Endothelial cell (in vitro differentiated cells): ENCODE measurements at regions not wholly inside any gene's neighbourhood (a gene's known extent, or its start where the extent isn't known, plus 50 kb on each side); places are given as distances from the start of the nearest gene placed in this dataset.

Experiments
- DNase-seq: peaks from one replicate; pipeline ENCODE4 v3.0.0; 2021; ENCODE audit warnings: low spot score
- H3K27ac Mint-ChIP-seq: one replicate; pipeline ENCODE4 v1.8.0; 2021; ENCODE audit warnings: mixed read lengths, inconsistent platforms; ENCODE audit not compliant: unreplicated experiment
- H3K27me3 Mint-ChIP-seq: one replicate; pipeline ENCODE4 v1.8.0; 2021; ENCODE audit warnings: mild to moderate bottlenecking, moderate library complexity, mixed read lengths, inconsistent platforms; ENCODE audit not compliant: unreplicated experiment
- H3K36me3 Mint-ChIP-seq: one replicate; pipeline ENCODE4 v1.8.0; 2021; ENCODE audit warnings: mild to moderate bottlenecking, low read depth, mixed read lengths, inconsistent platforms; ENCODE audit not compliant: unreplicated experiment
- H3K4me1 Mint-ChIP-seq: one replicate; pipeline ENCODE4 v1.8.0; 2021; ENCODE audit warnings: mild to moderate bottlenecking, mixed read lengths, inconsistent platforms; ENCODE audit not compliant: unreplicated experiment
- H3K4me3 Mint-ChIP-seq: one replicate; pipeline ENCODE4 v1.8.0; 2021; ENCODE audit warnings: mild to moderate bottlenecking, mixed read lengths, inconsistent platforms; ENCODE audit not compliant: unreplicated experiment
- H3K9me3 Mint-ChIP-seq: one replicate; pipeline ENCODE4 v1.8.0; 2021; ENCODE audit warnings: mixed read lengths, inconsistent platforms; ENCODE audit not compliant: unreplicated experiment
- TF ChIP-seq, protein P1 (sequence below): fragments of 200-600 bp; sonication (generic); IDR thresholded peaks from one replicate; pipeline ENCODE4 v1.5.0; 2021; ENCODE audit warnings: antibody characterized with exemption; ENCODE audit not compliant: unreplicated experiment

DNA sequence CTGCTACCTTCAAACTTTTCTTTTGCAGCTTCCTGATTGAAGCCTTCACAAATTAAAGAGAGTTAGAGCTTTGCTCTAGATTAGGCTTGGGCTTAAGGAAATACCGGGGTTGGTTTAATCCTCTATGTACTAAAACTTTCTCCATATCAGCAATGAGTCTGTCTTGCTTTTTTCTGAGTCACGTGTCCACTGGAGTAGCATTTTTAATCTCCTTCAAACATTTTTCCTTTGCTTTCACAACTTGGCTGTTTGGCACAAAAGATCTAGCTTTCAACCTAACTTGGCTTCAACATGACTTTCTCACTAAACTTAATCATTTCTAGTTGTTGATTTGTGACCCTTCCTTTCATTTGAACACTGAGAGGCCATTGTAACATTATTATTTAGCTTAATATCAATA is 261.6 kb downstream of the PLK2 start:
- Mint-ChIP-seq H3K27ac (no peak overlapping the region), H3K4me3 (no peak overlapping the region), H3K4me1 (no peaks in the 10 kb centered on the region)

GRCh38 chr5:58197875-58198274 is 262.0 kb downstream of the PLK2 start:
- no peaks in the 10 kb centered on the region for H3K9me3 Mint-ChIP-seq
- no peaks in the 10 kb centered on the region for H3K36me3 Mint-ChIP-seq
- H3K4me1 Mint-ChIP-seq: no peaks in the 10 kb centered on the region
- DNase-seq: no peak
- peaks cover 1% of the 10 kb centered on the region for H3K27me3 Mint-ChIP-seq
- no peak overlapping the region for H3K27ac Mint-ChIP-seq
- H3K4me3 Mint-ChIP-seq: no peak overlapping the region
- TF ChIP-seq, protein P1, sequence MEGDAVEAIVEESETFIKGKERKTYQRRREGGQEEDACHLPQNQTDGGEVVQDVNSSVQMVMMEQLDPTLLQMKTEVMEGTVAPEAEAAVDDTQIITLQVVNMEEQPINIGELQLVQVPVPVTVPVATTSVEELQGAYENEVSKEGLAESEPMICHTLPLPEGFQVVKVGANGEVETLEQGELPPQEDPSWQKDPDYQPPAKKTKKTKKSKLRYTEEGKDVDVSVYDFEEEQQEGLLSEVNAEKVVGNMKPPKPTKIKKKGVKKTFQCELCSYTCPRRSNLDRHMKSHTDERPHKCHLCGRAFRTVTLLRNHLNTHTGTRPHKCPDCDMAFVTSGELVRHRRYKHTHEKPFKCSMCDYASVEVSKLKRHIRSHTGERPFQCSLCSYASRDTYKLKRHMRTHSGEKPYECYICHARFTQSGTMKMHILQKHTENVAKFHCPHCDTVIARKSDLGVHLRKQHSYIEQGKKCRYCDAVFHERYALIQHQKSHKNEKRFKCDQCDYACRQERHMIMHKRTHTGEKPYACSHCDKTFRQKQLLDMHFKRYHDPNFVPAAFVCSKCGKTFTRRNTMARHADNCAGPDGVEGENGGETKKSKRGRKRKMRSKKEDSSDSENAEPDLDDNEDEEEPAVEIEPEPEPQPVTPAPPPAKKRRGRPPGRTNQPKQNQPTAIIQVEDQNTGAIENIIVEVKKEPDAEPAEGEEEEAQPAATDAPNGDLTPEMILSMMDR: no peak

More for the DNA sequence above, 261.6 kb downstream of the PLK2 start:
- Mint-ChIP-seq H3K36me3 (no peaks in the 10 kb centered on the region), H3K27me3 (peaks cover 1% of the 10 kb centered on the region), H3K9me3 (no peaks in the 10 kb centered on the region)
- TF ChIP-seq, protein P1: no peak
- no peak for DNase-seq

GRCh38 chr5:58191443-58191842 is 268.4 kb downstream of the PLK2 start:
- H3K9me3 Mint-ChIP-seq: no peaks in the 10 kb centered on the region
- H3K27ac Mint-ChIP-seq: no peak overlapping the region
- H3K36me3 Mint-ChIP-seq: no peaks in the 10 kb centered on the region
- no peak for DNase-seq
- TF ChIP-seq, protein P1: no peak
- H3K4me3 Mint-ChIP-seq: no peak overlapping the region
- H3K27me3 Mint-ChIP-seq: peaks cover 1% of the 10 kb centered on the region
- peaks cover 8% of the 10 kb centered on the region for H3K4me1 Mint-ChIP-seq

DNA sequence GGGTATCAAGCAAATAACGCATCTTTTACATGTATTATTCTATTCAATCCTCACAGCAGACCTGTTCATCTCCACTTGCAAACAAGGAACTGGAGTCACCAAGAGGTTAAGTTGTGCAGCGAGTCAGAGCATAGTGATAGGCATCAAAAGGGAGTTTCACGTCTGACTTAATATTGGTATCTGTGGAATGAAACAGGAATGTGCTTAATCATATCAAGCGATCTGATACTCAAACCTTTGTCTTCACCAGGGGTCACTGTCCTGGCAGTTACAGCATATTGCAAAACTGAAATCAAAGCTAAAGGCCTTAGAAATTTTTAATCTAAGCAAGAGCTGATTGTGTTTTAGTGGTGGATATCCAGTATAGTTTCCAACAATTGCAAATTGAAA is 271.6 kb downstream of the PLK2 start:
- TF ChIP-seq, protein P1: no peak
- no peaks in the 10 kb centered on the region for H3K27me3 Mint-ChIP-seq
- no peak overlapping the region for H3K27ac Mint-ChIP-seq
- peaks cover 11% of the 10 kb centered on the region for H3K4me1 Mint-ChIP-seq
- no peaks in the 10 kb centered on the region for H3K36me3 Mint-ChIP-seq
- no peaks in the 10 kb centered on the region for H3K9me3 Mint-ChIP-seq
- H3K4me3 Mint-ChIP-seq: no peak overlapping the region
- DNase-seq: no peak

DNA sequence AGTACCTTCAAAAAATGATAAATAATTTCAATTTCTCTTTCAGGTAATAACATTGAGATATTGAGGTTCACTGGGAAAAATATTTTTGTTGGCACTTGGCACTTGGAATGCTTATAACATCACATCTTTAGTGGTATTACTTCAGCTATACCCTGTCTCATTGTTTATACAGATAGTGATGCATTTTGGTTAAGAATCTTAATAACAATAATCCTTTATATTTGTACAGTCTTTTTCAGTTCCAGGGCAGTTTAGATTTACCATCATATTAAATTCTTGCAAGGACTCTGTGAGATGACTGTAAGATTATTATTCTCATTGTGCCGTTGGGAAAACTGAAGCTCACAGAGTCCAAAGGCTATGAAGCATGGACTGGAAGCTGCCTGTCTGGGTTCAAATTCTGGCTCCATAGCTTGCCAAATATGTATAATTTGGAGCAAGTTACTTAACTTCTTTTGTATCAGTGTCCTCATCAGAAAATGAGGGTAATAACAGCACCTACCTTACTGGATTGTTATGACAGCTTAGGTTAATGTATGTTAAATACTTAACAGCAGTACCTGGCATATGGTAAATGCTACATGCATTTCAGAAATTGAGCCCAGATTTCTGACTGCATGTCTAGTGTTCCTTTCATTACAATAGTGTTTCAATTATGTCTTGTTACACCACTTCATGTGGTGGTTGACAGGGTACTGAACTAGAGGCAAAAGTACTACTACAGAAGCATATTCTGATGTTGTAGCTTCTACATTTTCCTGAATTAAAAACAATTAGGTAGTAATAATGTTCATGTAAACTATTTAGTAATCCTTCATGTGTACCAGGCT is 272.2 kb downstream of the PLK2 start:
- no peaks in the 10 kb centered on the region for H3K36me3 Mint-ChIP-seq
- DNase-seq: no peak
- no peak overlapping the region for H3K4me3 Mint-ChIP-seq
- no peaks in the 10 kb centered on the region for H3K27me3 Mint-ChIP-seq
- TF ChIP-seq, protein P1: no peak
- H3K4me1 Mint-ChIP-seq: peaks cover 14% of the 10 kb centered on the region
- no peaks in the 10 kb centered on the region for H3K9me3 Mint-ChIP-seq
- H3K27ac Mint-ChIP-seq: no peak overlapping the region
